ENCODE measurements at regions not wholly inside any gene's neighbourhood (a gene's known extent, or its start where the extent isn't known, plus 50 kb on each side); places are given as distances from the start of the nearest gene placed in this dataset.
A peak's percentile ranks its signal among the peaks of the same experiment; 100 is the strongest.

DNA sequence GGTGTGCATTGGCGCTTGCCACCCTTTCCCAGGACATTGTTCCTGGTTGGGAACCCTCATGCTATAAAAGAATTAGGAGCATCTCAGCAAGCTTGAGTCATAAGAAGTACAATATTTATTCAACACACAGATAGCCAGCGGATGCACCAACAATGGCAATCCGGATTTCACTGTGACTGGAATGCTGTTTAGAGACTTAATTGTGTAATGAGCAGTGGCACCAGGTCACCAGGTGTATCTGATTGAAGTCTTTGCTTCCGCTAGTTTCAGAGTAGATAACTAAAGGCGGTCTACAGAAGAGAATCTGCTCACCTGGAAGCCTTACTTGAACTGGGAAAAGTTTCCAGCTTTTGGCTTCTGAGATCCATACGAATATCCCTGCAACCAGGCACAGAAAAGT lies 772.3 kb upstream of the GHITM start:
- CTCF ChIA-PET = no interaction called here

DNA sequence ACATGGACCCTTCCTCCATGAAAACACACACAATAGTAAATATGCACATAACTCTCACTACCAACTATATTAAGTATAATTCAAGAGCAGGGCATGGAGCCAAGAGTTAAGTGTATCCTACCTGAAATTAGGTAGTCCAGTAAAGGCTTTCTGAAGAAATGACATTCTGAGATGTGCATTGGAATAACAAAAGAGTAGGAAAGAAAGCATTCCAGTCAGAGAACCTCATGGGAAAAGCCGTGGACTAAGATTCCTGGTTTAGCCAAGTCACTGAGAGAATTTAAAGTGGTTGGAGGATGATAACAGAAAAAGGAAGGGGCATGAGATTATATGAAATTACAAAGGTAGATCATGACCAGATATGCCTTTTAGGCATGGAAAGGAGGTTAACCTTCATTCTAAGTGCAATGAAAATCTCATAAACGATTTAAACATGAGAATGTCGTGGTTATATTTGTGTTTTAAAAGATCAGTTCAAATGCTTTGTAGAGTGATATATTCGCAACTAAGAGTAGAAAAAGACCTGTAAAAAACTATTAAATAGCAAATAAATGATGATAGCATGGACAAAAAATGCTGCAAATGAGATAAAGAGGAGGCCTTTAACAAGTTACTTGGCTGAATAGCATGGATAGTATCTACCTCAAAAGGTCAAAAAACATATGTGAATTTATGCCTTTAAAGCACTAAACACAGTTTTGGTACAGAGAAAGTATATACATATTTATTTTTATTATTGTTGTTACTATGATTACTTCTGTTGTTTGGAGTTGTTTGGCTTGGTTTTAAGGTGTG lies 767.4 kb upstream of the GHITM start:
- TF ChIP-seq CTCF (IDR thresholded peaks at IDR 0.05; ENCODE audit: control extremely low read depth, extremely low read depth, low read depth, missing control alignments) = no peak
- POLR2A ChIA-PET = no interaction called here
- no peak for DNase-seq (ENCODE audit: extremely low spot score)
- CTCF ChIA-PET = interaction anchor here (1.2 kb wide), 1 partner anchor 9 kb away, joined by 3 read pairs; no protein-coding TSS in a partner anchor

More for the DNA sequence above, 772.3 kb upstream of the GHITM start:
- POLR2A ChIA-PET = no interaction called here
- no peak for TF ChIP-seq CTCF (IDR thresholded peaks at IDR 0.05; ENCODE audit: control extremely low read depth, extremely low read depth, low read depth, missing control alignments)
- no peak for DNase-seq (ENCODE audit: extremely low spot score)

DNA sequence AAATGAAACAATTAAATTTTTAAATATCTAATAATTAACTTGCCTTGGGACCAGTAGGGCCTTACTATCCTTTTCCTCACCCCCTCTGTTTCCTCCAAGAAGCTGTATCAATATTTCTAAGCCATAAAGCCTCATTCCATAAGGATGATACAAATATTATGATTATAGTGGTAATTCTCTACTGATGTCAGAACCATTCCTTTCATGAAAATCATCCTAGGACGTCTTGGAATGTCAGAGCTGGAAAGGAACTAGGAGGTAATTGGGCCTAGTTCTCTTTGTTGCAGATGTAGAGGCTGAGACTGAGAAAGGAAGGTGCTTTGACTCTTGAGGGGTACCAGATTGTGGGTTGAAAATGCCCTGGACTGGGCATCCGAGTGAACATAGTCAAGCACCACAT lies 766.7 kb upstream of the GHITM start:
- CTCF ChIA-PET = interaction anchor here (1.2 kb wide), 1 partner anchor 8 kb away, joined by 3 read pairs; no protein-coding TSS in a partner anchor
- POLR2A ChIA-PET = no interaction called here
- TF ChIP-seq CTCF (IDR thresholded peaks at IDR 0.05; ENCODE audit: control extremely low read depth, extremely low read depth, low read depth, missing control alignments) = no peak
- DNase-seq (ENCODE audit: extremely low spot score) = no peak

GRCh38 chr10:83373671-83374070 lies 765.6 kb upstream of the GHITM start:
- DNase-seq (ENCODE audit: extremely low spot score) = no peak
- CTCF ChIA-PET = no interaction called here

GRCh38 chr10:83374741-83375140 lies 764.6 kb upstream of the GHITM start:
- no peak for DNase-seq (ENCODE audit: extremely low spot score)
- POLR2A ChIA-PET = no interaction called here
- TF ChIP-seq CTCF (IDR thresholded peaks at IDR 0.05; ENCODE audit: control extremely low read depth, extremely low read depth, low read depth, missing control alignments) = no peak
- CTCF ChIA-PET = no interaction called here

More at GRCh38 chr10:83373671-83374070, 765.6 kb upstream of the GHITM start:
- POLR2A ChIA-PET = no interaction called here
- peak; percentile 4 for TF ChIP-seq CTCF (IDR thresholded peaks at IDR 0.05; ENCODE audit: control extremely low read depth, extremely low read depth, low read depth, missing control alignments)

DNA sequence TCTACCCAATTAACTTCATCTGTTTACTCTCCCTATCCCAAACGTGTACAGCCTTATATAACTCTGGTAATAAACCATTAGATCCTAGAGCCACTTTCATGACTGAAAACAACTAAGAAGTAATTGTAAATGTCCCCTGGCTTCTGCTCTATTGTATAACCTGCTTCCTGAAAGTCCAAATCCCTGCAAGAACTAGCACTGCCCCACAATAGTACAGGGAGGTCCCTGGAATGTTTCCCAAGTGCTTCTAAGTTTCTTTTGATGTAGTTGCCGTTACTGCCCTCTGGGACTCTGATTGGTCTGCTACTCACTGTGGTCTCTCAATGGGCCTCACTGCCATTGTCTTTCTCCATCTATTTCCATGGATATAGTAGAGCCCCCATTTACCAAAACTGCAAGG lies 764.0 kb upstream of the GHITM start:
- ChIA-PET CTCF (no interaction called here), POLR2A (no interaction called here)
- no peak for TF ChIP-seq CTCF (IDR thresholded peaks at IDR 0.05; ENCODE audit: control extremely low read depth, extremely low read depth, low read depth, missing control alignments)
- no peak for DNase-seq (ENCODE audit: extremely low spot score)

All from GM10248 (cell line).